A549 (cell line): ENCODE measurements at regions not wholly inside any gene's neighbourhood (a gene's known extent, or its start where the extent isn't known, plus 50 kb on each side); places are given as distances from the start of the nearest gene placed in this dataset.

Experiments used
- CBX2 ChIP-seq: fragments of 200-600 bp; sonication (generic); IDR thresholded peaks from 2 replicates; pipeline ENCODE4 v1.6.1; 2016; ENCODE audit warnings: low read depth, mild to moderate bottlenecking, borderline replicate concordance
- ESRRA ChIP-seq: fragments of 150-350 bp; IDR thresholded peaks from 2 replicates; pipeline ENCODE4 v1.6.1; 2014; ENCODE audit warnings: mild to moderate bottlenecking, low read length, borderline replicate concordance
- JUN ChIP-seq, 2 experiments: fragments of >200 bp; sonication (Bioruptor Twin); formaldehyde crosslinking; IDR thresholded peaks; 2 replicates in 1 of 2; 3 replicates in 1 of 2; pipeline ENCODE4 v1.6.1; 2016 to 2017
- POLR2A ChIP-seq: IDR thresholded peaks from 2 replicates; pipeline ENCODE4 v1.6.1; 2012; ENCODE audit warnings: mild to moderate bottlenecking, low read length
- TF ChIP-seq, protein P1 (sequence below): fragments of >200 bp; sonication (Bioruptor Twin); formaldehyde crosslinking; IDR thresholded peaks from 3 replicates; pipeline ENCODE4 v1.5.1; 2016
- TF ChIP-seq, protein P2 (sequence below): IDR thresholded peaks from 2 replicates; pipeline ENCODE4 v1.6.1; 2012

- TF ChIP-seq CBX2 (no peak), ESRRA (no peak), POLR2A (no peak), JUN (IDR thresholded peaks at IDR 0.05) (no peak)
- TF ChIP-seq, protein P1, sequence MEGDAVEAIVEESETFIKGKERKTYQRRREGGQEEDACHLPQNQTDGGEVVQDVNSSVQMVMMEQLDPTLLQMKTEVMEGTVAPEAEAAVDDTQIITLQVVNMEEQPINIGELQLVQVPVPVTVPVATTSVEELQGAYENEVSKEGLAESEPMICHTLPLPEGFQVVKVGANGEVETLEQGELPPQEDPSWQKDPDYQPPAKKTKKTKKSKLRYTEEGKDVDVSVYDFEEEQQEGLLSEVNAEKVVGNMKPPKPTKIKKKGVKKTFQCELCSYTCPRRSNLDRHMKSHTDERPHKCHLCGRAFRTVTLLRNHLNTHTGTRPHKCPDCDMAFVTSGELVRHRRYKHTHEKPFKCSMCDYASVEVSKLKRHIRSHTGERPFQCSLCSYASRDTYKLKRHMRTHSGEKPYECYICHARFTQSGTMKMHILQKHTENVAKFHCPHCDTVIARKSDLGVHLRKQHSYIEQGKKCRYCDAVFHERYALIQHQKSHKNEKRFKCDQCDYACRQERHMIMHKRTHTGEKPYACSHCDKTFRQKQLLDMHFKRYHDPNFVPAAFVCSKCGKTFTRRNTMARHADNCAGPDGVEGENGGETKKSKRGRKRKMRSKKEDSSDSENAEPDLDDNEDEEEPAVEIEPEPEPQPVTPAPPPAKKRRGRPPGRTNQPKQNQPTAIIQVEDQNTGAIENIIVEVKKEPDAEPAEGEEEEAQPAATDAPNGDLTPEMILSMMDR = no peak
- TF ChIP-seq, protein P2, sequence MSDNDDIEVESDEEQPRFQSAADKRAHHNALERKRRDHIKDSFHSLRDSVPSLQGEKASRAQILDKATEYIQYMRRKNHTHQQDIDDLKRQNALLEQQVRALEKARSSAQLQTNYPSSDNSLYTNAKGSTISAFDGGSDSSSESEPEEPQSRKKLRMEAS = no peak
These were observed 53.8 kb upstream of the DCP1A start for GRCh38 chr3:53401154-53401553.
